8988T (cell line): ENCODE measurements at regions not wholly inside any gene's neighbourhood (a gene's known extent, or its start where the extent isn't known, plus 50 kb on each side); places are given as distances from the start of the nearest gene placed in this dataset.
"Not testable (repeated sequence)": the region's sequence is repeated elsewhere in the genome, so short reads cannot be mapped to it uniquely, and the experiment has no call there.

Experiments
- DNase-seq: peaks from one replicate; pipeline ENCODE4 v3.0.0; 2011

DNA sequence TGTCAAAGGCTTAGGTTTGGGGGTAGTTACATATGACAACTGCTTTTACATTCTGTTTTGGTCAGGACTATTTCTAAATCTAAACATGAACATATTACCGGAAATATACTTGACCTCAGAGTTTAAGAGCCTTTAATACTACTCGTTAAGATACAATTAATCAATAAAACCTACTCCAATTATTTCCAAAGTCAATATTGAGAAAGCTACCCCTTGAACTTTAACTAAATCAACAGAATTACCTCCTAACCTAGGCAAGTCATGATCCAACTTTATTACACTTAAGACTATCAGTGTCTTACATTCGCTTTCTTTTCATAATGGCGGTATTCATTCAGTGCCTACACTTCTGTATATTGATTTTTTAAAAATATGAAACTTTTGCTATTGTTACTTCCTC, 107.7 kb downstream of the RAP2B start:
- DNase-seq: no peak

DNA sequence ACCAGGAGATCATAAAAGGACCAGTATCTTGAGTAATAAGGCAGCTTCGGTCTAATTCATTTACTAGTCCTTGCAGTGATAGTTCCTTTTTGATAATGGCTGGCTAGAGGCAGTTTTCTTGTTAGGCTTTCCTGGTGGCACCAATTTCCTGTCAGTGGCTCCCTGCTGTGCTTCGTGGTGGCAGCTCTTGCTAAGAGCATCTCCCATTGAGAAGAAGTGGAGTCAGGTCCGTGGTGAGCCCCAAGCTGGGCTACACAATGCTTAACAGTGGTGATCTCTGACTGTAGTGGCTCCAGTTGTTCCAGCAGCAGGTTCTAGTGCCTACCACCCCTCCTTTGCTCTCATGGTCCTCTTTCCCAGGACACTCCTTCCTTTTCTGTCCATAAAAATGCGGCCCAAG, 111.2 kb downstream of the RAP2B start:
- no peak for DNase-seq

DNA sequence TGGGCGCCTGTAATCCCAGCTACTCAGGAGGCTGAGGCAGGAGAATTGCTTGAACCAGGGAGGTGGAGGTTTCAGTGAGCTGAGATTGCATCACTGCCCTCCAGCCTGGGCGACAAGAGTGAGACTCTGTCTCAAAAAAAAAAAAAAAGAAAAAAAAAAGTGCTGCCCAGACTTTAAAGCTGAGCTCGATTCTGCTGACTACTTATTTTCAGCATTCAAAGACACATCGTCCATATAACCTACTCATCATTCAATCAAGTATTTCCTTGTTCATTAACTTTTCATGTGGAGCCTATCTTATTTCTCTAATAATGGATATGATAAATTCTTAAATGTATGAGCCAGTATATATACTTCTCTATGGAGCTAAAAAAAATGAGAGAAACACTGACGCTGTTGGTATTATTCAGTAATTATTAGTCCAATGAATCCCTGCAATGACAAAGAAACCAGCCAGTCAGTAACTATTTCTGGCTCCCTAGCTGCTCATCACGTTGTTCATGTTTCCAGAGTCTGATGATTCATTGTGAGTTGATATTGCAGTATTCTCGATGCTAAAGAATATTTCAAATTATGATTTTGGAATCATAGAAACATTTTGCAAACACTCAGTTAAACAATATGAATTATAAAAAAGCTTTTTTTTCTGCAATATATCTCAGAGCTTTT, 111.9 kb downstream of the RAP2B start:
- DNase-seq: no peak

DNA sequence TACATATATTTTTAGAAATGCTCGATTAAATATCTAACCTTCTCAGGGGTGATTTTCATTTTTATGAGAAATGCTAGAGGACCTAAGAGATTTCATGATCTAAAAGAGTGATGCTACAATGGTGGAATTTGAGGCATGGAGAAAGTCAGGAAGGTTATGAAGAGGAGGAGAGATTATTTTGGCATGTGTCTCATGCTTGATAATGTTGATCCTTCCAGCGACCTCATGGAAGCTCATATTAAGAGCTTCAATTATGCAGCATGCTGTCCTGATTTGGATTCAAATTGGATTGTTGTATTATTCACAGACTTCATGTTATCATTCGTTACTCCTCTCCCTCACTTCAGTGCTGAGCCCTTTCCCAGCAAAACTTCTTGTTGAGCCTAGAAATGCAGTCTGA, 112.5 kb downstream of the RAP2B start:
- no peak for DNase-seq

DNA sequence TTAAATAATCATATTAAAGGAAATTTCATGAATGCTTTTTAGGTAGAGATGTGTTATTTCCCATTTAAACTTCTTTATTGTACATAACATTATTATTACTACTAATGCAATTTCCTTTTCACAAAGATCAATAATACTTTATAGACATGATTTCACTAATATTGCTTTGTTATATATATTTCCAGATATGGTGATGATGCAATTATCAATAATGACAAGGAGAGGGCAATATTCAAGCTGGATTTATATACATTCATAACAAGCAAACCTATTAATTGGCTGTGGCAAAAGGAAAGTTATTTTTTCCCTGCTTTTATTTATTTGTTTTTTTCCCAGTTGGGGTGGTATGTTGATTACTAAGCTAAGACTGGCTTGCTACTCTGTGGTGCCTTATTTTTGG, 113.5 kb downstream of the RAP2B start:
- no peak for DNase-seq

DNA sequence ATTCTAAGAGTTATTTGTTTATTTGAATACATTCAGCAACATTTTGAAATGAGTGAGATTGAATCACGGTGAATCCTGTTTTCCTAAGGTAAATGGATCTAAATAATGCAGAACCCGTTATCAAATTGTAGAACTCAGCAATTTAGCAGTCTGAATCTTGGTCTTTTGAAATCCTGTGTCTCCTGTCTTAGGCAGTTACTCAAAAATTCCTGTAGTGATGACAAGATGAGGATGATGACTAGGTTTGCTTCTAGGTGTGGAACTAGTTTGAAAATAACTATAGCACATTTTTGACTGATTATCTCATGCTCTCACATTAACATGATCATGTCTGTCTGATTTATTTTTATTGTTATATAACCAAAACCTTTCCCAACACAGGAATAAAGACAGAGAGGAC, 115.0 kb downstream of the RAP2B start:
- DNase-seq: no peak

DNA sequence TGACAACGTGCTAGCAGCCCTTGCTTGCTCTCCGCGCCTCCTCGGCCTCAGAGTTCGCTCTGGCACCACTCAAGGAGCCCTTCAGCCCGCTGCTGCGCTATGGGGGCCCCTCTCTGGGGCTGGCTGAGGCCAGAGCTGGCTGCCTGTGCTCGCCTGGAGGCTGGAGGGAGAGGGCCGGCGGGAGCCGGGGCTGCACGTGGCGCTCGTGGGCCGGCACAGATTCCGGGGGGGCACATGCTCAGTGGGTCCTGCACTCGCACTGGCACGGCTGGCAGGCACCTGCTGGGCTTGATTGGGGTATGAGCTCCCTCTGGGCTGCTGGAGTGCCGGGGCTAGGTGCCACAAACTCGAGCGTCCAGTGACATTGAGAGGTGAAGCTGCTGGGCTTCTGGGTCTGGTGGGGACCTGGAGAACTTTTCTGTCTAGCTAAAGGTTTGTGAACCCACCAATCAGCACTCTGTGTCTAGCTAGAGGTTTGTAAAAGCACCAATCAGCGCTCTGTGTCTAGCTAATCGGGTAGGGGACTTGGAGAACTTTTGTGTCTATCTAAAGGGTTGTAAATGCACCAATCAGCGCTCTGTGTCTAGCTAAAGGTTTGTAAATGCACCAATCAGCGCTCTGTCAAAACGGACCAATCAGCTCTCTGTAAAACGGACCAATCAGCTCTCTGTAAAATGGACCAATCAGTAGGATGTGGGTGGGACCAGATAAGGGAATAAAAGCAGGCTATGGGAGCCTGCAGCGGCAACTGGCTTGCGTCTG, 119.4 kb downstream of the RAP2B start:
- DNase-seq: not testable (repeated sequence)

DNA sequence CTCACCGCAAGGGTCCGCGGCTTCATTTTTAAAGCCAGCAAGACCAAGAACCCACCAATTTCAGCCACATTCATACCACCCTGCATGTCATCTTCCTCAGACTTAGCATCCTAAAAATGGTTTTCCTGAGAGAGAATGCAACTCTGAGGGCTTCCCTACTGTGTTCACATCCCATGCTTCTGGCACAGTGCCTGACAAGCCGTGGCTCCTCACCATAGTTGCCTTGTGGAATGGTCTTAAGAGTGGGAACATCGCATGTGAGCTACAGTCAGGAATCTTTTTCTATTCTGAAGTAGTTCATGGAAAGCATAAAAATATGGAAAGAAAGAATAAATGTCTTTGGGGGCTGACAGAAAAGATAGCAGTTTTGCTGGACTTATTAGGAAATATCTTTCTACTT, 120.3 kb downstream of the RAP2B start:
- no peak for DNase-seq

DNA sequence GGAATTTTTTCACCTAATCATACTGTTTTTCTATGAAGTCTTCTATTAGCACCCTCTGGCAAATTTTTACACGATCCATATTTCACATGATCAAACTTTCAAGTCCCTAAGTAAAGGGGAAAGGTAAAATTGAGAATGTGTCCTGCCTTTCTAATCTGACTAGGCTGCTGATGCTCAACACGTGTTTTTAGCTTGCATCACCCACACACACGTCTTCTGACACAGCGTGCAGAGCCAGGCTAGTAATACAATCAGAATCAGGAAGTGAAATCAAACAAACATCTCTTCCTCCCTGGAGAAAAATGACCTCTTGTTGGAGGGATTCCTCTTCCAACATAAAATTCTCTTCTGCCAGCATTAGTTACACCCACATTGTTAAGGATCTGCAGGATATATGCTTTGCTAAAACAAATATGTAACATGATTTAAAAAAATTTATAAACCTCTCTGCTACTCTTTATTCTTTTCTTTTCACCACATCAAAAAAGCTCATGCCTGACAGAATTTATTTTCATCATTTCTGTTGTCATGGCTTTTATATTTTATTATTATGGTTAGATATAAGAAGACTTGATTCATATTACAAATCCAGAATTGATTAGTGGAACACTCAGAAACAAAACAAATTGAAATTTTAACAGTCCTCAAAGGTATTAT, 122.4 kb downstream of the RAP2B start:
- no peak for DNase-seq

DNA sequence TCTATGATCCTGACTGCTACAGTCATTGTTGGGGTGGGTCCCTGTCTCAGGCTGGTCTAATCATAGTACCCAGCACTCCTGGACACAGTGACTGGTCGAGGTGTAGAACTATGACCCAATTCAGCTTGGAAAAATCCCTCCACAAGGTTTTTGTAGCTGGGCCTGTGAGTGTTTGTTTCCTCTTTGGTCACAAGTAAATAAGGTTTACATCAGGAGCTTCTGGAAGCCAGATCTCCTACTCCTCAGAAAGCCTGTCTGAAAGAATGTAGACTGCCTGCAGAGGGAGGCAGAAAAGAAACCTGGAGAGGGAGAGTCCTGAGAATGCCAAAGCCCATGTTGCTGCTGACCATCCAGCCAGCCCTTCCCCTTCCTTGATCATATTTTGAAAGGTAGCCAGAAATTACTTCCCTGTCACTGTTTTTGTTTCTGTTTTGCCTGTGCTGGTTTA, 123.2 kb downstream of the RAP2B start:
- DNase-seq: no peak

DNA sequence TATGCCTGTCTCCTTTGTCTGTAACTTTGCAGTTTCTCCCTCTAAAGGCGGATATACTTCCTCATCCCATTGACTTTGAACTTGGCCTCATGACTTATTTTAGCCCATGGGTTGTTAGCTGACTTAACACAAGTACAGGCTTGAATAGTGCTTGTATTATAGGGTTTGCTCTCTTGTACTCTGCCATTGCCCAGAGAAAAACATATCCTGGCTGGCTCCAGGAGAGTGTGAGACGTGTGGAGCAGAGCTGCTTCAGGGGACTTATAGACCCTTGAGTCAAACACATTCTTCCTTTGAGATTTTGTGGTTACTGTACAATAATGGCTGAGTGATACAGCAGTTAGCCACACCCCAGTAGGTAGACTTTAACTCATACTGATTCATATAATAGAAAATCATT, 124.0 kb downstream of the RAP2B start:
- DNase-seq: no peak

DNA sequence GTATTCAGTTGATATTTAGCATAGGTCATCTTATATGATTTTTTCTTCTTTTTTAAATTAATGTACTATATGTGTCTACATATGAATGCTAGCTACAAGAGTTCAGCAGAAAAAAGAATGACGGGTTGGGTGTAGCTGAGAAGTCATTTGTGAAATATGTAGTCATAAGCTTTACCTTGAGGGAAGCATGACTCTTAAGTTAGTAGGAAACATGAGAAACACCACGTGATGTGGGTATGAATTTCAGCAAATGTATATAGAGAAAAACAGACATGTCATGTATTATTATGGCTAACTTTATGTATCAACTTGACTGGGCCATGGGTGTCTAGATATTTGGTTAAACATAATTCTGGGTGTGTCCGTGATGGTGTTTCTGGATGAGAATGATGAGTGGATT, 125.0 kb downstream of the RAP2B start:
- no peak for DNase-seq

DNA sequence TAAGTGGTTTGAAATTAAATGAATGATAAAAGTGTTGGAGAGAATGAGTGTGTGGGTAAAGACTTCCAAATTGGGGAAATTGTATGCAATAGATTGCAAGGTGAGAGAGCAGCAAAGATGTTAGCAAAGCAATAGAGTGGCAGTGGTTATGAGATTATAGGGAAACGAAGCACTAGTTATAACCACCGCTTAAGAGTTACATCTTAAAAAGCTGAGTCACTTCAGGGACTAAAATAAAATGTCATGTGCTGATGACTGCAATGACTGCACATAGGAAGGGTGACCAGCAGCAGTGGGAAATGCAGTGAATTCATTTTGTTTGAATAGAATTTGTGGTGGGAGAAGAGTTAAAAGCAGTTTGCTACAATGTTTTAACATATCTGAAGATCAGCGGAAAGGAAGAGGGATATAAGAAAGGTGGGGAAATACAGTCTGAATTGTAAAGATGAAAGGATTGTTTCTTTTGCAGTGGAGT, 127.3 kb downstream of the RAP2B start:
- no peak for DNase-seq

DNA sequence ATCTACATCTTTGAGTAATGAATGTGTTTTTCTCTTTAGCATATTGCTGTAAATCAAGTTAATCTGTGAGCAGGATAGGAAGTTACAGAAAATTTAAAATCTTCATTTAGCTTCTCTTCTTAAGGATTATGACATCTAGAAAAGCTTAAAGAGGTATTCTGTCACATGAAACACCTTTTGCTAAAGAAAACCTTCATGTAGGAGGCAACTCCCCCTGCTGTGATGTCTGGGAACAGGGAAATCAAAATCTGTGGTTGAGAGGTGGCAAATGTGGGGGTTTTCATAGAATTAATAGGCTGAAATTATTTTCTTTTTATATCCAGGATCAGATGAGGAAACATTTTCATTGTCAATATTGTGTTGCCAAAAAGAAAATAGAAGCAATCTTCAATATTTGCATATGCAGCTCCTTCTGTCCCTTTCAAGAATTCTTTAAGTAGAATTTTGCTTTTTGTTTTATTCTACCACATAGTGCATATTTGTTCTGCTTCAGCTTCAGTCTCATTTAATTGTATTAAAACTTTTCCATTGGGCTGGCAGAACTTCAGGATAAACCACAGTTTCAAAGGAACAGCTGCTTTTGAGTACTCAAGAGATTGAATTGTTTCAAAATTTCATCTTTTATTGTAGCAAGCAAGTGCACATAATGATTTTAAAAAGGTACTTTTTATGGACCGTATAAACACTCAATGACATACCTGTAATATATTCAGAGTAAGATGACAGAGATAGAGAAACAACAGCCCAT, 128.4 kb downstream of the RAP2B start:
- DNase-seq: no peak

DNA sequence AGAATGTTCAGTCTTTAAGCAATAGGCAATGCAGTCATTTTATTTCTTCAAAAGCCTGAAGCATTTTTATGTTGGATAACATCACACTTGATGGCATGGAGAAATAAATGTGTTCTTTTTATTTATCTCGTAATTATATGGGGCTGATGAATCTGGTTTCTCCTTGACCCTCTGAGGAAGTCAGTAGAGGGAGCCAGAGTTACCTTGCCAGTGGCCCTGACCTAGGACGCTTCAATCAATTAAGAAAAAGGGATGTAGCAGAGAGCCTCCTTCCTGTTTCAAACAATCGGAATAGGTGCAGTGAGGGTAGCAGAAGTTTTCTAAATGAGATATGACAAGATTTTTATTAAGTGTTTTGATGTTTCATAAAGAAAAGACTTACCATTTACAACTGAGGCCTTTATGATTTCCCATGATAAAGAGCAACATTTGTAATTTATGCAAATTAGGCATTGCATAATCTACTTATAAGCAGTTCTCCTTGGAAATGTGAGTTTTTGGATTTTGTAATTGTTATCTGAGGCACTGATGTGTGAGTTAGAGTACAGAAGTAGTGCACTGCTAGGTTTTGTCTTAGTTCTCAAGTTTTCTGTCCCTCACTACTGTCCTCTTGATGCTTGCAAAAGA, 129.1 kb downstream of the RAP2B start:
- no peak for DNase-seq

DNA sequence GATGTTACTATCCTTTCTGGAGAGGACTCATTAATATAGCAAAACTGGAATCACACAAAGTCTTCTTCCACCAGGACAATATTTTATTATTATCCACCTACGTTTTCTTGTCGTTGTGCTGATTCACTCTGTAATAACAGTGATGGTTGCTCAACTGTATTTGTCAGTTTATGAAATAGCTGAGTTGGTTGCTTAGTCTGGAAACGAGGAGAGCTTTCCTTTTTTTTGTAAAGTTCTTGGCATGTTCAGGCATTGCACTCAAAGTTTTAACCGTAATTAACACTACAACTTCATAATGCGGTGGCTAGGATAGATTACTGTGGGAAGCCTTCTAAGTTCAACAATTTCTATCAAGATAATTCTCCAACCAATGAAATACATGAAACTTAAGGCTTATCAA, 131.2 kb downstream of the RAP2B start:
- no peak for DNase-seq

DNA sequence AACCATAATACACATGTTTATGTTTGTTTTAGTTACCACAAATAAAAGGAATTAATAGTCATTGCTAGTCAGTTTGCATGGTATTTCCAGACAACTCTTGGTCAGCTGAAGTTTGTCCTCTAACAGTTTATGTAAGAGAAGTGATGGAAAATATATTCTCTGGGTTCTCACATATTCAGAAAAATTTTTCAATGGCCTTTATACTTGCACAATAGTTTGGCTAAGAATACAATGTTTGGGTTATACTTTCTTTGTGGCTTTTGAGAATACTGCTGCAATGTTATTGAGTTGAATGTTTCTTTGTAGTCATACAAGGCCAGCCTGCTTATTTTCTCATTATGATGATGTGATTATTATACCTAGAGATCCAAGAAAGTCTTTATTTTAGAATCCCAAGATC, 133.9 kb downstream of the RAP2B start:
- DNase-seq: no peak

DNA sequence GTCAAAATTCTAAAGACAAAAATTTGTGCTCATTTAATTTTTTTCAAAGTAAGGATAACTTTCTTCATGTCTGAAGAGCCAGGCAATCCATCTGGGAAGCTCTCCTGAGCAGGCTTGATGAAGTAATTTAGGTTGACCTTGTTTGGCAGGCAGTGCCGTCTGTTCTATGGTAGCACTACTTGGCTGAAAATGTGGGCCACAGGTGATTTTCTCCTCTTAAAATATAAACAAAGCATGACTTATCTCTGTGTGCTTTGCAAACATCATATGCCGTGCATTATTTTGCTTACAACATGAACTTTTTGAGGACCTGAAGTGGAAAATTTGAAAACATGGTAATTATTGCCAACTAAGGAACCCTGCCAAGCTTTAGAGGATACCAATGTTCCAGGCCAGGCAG, 143.2 kb downstream of the RAP2B start:
- no peak for DNase-seq

DNA sequence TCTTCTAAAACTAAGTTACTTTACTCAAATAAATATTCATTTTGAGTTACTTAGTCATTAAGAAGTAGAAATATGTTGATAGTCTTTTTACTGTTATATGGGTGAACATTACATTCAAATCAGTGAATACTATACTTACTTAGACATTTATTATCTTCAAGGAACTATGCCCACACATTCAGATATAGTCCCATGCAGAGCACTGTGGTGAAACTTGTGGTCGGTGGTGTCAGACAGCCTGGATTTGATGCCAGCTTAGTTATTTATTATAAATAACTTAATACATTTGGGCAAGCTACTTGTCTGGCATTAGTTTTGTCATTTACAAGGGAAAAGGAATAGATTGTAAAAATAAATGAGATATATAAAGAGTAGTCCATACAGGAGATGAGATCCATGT, 149.5 kb downstream of the RAP2B start:
- DNase-seq: no peak

DNA sequence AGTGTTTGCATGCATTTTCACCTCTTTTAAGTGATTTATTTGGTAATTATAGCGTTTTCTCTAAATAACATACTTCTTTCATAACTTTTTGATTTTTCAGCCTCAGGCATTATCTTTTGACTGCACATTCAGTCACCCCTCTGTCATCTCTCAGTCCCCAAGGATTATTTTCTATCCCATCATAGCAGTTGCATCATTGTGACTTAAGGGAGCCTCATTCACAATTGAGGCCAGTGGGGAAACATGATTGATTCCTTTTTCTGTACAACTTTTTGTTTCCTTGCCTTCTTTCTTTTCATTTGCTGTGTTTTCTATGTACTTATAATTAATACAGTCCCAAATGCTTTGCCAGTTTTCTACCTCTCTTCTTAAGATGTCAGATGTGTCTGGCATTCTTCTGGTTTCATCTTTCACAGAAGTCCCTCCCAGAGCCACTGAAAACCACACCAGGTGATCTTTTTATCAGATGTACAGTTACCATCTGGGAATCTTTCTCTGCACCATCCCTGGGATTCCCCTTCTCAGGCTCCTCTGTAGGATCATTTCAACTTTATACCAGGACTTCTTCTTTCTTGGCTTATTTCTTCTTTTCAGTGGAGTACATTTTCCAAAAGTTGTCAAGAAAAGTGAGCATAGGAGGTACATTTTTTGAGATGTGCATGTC, 151.4 kb downstream of the RAP2B start:
- no peak for DNase-seq

DNA sequence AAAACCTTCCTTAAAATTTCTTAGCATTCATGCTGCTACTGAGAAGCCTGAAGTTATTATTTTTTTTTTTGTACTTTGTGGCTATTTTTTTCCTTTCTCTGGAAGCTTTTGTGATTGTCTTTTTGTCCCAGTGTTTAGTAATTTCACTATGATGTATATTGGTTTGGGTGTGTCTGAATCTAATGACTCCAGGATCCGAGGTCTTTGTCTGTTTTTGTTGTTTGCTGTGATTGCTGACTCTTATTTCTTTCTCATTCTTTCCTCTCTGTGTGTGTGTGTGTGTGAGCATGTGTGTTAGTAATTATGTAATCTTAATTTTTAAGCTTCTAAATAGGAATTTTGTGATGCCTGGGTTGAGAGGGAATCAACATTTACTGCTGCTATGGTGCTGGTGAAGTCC, 152.0 kb downstream of the RAP2B start:
- DNase-seq: no peak

DNA sequence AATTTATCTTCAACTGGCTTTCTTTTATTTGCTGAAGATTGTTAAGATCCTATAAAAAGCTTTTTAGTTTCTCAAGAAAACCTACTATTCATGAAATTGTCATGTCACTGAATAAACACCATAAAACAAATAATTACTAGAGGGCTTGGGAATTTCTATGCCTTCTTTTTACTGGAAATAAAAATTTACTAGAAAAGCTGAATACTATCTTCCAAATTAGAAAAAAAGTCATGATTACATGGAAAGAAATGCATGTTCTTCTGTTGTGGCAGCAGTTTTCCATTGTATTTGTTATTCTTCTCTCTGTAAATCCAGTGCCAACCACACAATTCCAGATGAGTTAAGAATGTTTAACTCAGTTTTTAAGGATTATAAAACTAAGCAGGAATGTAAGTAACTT, 153.8 kb downstream of the RAP2B start:
- DNase-seq: no peak
